Right lobe of liver (tissue), 4 donors: ENCODE measurements at regions not wholly inside any gene's neighbourhood (a gene's known extent, or its start where the extent isn't known, plus 50 kb on each side); places are given as distances from the start of the nearest gene placed in this dataset.

Experiments used
- CTCF ChIP-seq, 4 donors: fragments of 200-600 bp in 3 of 4; fragments of 450-650 bp in 1 of 4; IDR thresholded peaks; one replicate each; pipeline versions ENCODE4 v1.5.1 to v1.8.0; 2016 to 2022; ENCODE audit warnings: antibody characterized with exemption in 4 of 4, mild to moderate bottlenecking in 2 of 4
- POLR2A ChIP-seq: fragments of 450-650 bp; IDR thresholded peaks from one replicate; pipeline ENCODE4 v1.6.1; 2017; ENCODE audit warnings: antibody characterized with exemption, mild to moderate bottlenecking
- donor health status: DM: no; HTN: no; CAD: no.
- donor health status: DM: no; HTN: no; CAD: no.
- donor health status: DM: no; HTN: yes; CAD: no.

GRCh38 chr16:87048730-87049115 is 268.5 kb downstream of the C16orf95 start:
- TF ChIP-seq CTCF (IDR thresholded peaks at IDR 0.05) (no peak), POLR2A (no peak)
